HL-60 (cell line): ENCODE measurements at regions not wholly inside any gene's neighbourhood (a gene's known extent, or its start where the extent isn't known, plus 50 kb on each side); places are given as distances from the start of the nearest gene placed in this dataset.

Experiments
- CTCF ChIP-seq: IDR thresholded peaks from one replicate; pipeline ENCODE4 v1.5.1; 2011; ENCODE audit warnings: low read length, control low read depth, inconsistent platforms; ENCODE audit not compliant: insufficient read depth
- GABPA ChIP-seq: IDR thresholded peaks from 2 replicates; pipeline ENCODE4 v1.6.1; 2012; ENCODE audit warnings: low read depth
- POLR2AphosphoS5 ChIP-seq: IDR thresholded peaks from 2 replicates; pipeline ENCODE4 v1.6.1; 2012; ENCODE audit warnings: low read depth

- no peak for TF ChIP-seq CTCF
- TF ChIP-seq POLR2AphosphoS5 = no peak
- no peak for TF ChIP-seq GABPA
These were observed 480.7 kb upstream of the TCF4 start for GRCh38 chr18:56068701-56069100.
